ENCODE measurements at regions not wholly inside any gene's neighbourhood (a gene's known extent, or its start where the extent isn't known, plus 50 kb on each side); places are given as distances from the start of the nearest gene placed in this dataset.
"Not testable (repeated sequence)": the region's sequence is repeated elsewhere in the genome, so short reads cannot be mapped to it uniquely, and the experiment has no call there.

DNA sequence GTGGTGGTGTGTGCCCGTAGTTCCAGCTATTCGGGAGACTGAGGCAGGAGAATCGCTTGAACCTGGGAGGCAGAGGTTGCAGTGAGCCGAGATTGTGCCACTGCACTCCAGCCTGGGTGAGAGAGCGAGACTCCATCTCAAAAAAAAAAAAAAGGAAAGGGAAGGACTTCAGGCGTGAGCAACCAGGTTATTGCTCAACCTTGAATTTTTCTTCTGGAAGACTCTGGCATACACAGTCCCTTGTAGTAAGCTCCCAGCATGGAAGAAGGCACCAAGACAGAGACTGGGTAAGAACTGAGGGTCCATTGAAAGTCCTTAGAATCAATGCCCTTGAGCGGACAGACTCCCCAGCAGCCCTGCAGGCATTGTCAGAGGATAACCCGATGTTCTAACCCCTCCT, 75.0 kb downstream of the C9orf50 start:
- not testable (repeated sequence) for DNase-seq (ENCODE audit: low spot score)

DNA sequence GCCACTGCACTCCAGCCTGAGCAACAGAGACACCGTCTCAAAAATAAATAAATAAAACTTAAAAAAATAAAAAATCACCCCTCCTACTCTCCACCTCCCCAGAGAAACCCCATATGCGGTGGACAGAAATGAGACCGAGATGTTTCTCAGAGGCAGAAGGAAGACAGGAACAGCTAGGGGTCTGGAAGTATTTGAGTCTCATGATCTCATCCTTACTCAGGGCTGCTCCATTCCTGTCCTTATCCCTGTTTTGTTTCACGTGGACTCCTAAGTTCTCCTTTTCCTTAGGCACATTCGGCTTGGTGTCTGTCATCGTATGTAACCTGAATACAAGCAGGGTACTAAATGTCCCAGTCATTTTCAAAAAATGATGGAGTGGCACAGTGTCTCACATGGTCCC, 76.1 kb downstream of the C9orf50 start:
- no peak for DNase-seq (ENCODE audit: low spot score)

DNA sequence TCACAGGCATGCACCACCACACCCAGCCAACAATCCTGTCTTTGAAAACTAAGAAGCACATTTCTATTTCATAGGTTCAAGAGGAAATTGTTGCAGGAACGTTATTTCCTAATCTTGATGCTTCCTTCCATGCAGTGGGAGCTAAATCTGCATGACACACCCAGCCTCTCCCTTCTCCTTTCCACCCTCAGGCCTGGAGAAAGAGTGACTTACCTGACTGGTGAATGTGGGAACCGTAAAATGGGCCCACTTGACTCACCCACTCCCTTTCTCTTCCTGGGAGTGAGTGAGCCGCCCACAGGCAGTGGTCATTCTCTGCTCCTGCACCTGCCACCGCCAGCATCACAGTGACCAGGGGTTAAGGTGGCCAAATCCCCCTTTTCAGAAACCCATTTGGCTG, 78.2 kb downstream of the C9orf50 start:
- peak; percentile 23 for DNase-seq (ENCODE audit: low spot score)

DNA sequence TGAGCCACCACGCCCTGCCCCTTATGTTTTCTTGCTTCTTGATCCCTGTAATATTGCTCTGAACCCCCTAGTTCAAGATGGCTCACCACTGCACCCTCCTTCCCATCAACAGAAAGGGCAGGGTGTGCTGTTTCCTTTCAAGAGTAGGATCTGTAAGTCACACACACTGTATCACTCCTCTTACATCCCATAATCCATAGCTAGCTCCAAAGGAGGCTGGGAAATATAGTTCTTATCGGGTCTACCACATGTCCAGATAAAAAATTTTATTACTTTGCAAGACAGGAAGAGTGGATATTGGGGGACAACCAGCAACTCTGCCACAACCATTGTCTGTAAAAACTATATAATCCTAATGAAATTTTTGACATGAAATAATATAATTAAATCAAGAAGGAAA, 79.6 kb downstream of the C9orf50 start:
- DNase-seq (ENCODE audit: low spot score) = no peak

DNA sequence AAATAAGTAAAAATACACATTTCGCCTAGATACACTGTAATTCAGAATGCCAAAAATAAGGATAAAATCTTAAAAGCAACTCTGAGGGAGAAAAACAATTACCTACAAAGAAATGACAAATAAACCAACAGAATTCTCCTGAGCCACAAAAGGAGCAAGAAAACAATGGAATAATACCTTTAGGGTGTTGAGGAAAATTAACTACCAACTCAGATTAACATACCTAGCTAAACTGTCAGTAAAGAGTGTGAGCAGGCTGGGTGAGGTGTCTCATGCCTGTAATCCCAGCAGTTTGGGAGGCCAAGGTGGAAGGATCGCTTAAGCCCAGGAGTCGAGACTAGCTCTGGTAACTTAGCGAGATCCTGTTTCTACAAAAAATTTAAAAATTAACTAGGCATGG, 81.5 kb downstream of the C9orf50 start:
- no peak for DNase-seq (ENCODE audit: low spot score)

DNA sequence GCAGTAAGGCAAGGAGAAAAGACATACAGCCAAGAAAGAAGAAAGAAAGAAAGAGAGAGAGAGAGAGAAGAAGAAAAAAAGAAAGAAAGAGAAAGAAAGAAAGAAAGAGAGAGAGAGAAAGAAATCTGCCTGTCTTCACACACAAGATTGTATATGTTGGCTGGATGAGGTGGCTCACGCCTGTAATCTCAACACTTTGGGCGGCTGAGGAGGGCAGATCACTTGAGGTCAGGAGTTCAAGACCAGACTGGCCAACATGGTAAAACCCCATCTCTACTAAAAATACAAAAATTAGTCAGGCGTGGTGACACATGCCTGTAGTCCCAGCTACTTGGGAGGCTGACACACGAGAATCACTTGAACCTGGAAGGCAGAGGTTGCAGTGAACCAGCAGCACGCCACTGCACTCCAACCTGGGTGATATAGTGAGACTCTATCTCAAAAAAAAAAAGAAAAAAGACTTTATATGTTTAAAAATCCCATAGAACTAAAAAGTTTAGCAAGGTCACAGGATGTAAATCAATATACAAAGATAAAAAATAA, 89.0 kb downstream of the C9orf50 start:
- DNase-seq (ENCODE audit: low spot score) = not testable (repeated sequence)

DNA sequence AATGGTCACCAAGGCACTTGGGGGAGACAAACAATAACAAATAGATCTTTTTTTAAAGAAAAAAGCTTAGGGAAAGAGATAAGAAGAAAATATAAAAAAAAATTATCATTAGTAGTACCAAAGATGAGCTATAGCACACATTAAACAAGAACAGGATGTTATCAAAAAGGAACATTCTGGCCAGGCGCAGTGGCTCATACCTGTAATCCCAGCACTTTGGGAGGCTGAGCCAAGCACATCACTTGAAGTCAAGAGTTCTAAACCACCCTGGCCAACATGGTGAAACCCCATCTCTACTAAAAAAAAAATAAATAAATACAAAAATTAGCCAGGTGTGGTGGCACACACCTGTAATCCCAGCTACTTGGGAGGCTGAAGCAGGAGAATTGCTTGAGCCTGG, 92.9 kb downstream of the C9orf50 start:
- DNase-seq (ENCODE audit: low spot score) = not testable (repeated sequence)

DNA sequence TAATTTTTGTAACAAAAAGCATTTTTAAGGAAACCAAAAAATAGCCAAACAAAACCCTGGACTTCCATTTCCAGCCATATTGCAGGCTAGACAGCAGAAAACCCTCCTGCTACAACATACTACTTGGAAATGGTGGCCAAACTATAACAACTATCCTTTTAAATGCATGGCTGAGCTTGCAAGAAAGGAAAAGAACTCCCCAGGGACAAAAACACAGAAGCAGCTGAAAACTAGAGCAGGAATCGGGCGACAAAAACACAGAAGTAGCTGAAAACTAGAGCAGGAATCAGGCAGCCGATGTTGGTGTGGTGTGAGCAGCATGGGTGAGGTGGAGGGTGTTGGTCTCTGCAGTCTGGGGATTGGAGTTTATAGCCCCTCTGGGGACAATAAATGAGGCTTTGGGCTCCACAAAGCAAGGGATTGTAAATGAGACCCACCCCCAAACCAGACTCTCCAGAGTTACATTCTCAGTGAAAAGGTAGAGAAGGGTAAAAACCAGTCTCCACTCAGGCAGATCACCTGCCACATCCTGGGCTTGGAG, 95.2 kb downstream of the C9orf50 start:
- no peak for DNase-seq (ENCODE audit: low spot score)

DNA sequence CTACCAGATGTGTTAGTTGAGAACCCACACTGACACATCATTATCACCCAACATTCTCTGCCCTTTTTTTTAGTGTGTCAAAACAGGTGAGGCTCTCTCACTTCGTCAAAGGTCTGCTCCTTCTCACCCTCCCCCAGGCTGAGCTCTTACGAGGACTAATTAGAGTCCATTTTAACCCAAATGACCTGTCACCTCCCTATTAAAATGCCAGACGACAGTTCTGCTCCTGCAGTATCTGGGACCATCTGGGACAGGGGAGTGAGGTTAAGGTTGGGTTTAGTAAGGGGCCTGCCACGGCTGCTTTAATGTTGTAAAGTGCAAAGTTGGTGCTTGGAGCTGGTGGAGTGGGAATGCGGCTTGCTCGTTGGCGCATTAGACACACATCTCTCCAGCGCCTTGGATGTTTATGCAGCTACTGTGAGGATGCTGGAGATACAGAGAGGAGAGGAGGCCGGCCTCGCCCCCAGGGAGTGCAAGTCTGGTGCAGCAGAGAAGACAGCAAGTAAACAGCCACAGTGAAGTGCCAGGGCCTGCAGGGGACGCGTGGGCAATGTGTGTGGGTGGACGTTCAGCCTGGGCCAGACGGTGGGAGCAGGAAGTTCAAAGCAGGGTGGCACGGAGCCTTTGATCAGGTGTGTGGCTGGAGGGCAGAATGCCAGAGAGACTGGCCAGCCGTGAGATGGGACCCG, 96.2 kb downstream of the C9orf50 start:
- DNase-seq (ENCODE audit: low spot score) = no peak

DNA sequence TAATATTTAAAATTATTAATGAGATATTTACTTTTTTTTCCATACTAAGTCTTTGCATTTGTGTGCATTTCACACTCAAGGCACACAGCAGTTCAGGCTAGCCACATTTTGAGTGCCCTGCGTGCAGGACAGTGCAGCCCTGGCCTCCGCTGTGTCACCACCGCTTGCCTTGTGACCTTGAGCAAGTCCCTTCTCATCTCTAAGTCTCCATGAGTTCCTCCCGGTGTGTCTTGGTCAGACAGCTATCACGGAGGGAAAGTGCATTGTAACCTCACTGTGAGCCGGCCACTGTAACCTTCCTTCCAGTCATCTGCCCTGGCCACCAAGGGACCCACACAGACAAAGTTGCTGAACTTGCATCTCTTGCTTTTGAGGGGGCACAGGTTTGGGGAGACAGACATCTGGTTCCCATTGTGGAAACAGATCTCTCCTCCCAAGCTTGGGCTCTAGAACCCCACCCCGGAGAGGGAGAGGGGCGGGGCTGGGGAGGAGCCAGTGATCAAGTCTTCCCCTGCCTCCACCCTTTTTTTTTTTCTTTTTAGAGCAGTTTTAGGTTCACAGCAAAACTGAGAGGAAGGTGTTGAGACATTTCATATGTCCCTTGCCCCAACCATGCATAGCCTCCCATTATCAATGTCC, 96.8 kb downstream of the C9orf50 start:
- DNase-seq (ENCODE audit: low spot score) = no peak

DNA sequence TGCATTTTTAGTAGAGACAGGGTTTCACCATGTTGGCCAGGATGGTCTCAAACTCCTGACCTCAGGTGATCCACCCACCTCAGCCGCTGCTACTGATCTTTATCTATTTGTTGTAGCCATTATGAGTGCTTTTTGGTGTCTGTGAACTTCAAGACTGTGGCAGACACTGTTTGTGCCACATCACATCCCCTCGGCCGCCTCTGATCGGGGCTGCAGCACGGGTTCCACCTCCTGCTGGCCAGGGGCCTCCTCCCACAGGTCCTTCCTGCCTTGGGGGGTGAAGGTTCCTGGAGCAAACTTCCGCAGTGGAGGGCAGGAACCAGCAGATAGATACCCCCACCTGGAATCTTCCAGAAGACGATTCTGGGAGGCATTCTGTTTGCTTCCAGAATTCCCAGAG, 98.5 kb downstream of the C9orf50 start:
- DNase-seq (ENCODE audit: low spot score) = no peak

DNA sequence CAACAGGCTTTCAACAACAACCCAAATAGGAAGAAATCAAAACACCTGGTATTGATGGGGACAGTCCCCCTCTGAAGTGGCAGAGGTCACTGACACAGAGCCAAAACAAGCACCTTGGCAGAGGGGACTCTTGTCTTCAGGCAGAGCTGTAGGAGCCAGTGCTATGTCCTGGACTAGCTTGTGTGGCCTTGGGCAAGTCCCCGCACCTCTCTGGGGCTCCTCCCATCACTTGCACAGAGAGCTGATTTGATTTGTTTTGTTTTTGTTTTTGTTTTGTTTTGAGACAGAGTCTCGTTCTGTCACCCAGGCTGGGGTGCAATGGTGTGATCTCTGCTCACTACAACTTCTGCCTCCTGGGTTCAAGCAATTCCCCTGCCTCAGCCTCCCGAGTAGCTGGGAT, 100.8 kb downstream of the C9orf50 start:
- DNase-seq (ENCODE audit: low spot score) = no peak

DNA sequence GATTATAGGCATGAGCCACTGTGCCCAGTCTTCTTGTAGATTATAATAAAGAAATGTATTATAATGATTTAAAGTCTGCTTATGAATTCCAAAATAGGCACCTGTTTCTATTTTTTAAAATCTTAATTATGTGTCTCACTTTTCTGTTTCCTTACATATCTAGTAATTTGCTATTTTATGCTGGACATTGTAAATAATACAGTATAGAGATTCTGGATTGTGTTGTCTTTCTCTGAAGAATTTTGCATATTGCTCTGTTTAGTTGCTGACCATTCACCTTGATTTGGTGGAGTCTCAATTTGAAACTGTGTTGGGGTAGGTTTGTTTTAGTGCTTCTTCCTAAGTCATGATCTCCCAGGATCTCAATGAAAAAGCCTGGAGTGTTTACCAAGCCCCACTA, 102.8 kb downstream of the C9orf50 start:
- DNase-seq (ENCODE audit: low spot score) = no peak

DNA sequence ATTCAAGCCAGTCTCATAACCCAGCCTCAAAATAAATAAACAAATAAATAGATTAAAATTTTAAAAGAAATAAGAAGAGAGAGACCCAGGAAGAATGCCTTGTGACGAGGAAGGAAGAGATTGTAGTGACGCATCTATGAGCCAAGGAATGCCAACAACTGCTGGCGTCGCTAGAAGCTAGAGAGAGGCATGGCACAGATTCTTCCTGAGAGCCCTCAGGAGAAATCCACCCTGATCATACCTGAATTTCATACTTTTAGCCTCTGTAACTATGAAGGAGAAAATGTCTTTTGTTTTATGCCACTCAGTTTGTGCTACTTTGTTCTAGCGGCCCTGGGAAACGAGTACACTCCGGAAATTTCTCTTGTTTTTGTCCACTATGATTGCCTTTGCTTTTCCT, 103.9 kb downstream of the C9orf50 start:
- no peak for DNase-seq (ENCODE audit: low spot score)

DNA sequence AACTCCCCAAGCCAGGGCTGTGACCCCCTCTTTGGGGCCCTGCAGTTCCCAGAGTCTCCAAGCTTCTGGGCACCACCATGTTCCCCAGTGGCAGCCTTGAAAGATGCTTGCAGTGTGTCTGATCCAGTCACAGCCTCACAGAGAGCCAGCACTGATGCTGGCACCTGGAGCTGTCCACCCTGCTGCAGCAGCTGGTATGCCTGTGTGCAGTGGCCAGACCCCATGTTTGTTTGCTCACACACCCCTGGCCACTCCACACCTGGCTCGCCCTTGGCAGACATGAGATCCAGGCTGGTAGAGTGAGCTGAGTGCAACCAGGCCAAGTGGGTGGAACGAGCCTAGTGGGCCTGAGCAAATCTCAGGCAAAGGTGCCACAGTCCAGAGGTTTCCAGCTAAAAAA, 106.0 kb downstream of the C9orf50 start:
- DNase-seq (ENCODE audit: low spot score) = no peak

DNA sequence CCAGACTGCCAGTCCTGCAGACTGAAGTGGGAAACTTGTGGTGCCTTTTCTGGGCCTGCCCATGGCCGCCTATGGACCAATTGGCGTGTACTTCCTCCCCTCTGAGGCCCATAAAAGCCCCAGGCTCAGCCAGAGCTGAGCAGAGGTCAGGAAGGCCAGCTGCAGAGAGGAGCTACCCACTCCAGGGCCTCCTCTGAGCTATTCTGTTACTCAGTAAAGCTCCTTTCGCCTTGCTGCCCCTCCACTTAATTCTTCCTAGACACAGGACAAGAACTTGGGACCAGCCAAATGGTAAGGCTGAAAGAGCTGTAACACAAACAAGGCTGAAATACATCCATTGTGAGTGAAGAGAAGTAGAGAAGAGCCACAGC, 106.4 kb downstream of the C9orf50 start:
- DNase-seq (ENCODE audit: low spot score) = no peak

DNA sequence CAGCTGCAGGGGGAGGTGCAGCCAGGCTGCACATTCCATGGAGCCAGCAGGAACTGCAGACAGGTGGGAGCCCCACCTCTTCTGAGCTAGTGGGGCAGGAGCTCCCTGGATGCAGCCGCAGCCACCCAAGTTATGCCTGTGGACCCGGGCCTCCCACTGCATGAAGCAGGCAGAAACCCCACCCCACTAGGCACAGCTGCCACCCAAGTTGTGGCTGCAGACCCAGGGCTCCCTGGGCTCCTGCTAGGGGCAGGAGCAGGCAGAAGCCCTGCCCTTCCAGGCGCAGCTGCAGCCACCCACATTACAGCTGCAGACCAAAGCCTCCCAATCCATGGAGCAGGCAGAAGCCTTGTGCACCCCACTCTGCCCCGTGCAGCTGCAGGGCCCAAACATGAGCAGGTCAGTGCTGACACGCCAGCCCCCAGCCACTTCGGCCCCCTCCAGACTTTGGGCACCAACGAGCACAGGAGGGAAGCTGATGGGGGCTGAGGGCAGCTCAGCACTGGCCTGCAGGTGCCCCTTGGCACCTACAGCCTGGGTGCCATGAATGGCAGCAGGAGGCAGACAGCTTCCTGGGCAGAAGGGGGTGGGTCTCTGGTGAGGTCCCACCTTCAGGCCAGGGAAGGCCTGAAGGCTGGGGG, 106.9 kb downstream of the C9orf50 start:
- no peak for DNase-seq (ENCODE audit: low spot score)

DNA sequence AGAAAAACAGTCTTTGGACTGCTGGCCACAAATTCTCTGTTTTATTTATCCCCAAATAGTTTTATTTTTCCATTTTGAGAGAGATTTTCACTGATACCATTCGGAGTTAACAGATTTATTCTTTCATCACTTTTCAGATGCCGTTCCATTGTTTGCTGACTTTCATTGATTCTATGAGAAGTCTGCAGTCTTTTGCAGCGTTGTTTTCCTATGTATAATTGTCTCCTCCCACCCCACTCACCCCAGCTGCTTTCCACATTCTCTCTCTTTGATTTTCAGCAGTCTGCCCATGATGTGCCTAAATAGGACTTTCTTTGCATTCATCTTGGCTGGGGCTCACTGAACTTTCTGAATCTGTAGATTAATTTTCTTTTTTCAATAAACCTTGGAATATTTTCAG, 107.6 kb downstream of the C9orf50 start:
- no peak for DNase-seq (ENCODE audit: low spot score)

DNA sequence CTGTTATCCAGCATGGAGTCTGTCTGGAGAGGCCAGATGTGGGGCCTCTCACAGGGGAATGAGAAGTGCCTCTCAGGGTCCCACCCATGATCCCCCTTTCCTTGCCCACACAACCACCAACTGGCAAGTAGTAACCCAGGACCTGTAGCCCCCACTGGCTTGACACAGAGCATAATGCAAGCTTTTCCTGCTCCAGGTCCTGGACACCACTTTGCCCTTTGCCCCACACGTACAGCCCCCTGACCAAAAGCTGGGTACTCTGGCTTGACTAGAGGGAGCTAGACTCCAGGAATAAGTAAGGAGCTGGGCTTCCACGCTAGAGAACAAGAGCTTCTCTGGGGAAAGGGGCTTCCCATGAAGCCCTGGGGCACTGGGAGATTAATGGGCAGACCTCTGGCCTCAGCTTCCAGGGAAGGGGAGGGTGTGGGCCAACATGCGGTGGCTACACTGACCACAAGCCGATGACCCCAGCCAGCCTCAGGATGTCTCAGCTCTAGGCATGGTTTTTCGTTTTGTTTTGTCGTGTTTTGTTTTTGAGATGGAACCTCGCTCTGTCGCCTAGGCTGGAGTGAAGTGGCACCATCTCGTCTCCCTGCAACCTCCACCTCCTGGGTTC, 109.5 kb downstream of the C9orf50 start:
- DNase-seq (ENCODE audit: low spot score) = no peak

DNA sequence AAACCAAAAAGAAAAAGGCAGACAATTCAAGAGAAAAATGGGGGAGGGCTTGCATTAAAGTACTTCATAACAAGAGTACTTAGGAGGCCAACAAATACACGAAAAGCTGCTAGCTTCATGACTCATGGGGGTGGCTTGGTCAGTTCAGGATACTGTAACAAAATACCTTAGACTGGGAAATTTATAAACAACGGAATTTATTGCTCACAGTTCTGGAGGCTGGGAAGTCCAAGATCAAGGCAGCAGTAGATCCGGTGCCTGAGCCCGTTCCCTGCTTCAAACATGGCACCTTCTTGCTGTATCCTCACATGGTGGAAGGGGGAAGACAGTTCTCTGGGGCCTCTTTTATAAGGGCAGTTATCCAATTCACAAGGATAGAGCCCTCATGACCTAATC, 111.4 kb downstream of the C9orf50 start:
- peak; percentile 49 for DNase-seq (ENCODE audit: low spot score)

DNA sequence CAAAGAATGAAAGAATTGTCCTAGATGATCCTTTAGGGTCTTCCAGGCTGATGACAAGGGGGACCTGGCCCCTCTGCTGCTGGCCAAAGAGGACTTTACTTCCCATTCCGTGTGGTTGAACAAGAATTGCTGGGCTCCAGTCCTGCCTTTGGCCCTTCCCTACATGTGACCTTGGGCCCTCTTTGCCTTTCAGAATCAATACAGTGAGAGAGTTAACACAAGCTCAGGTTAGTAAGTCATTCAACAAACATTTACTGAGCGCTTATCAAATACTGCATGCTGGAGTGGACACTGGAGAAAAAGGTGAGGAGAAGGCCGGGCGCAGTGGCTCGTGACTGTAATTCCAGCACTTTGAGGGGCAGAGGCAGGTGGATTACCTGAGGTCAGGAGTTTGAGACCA, 113.1 kb downstream of the C9orf50 start:
- no peak for DNase-seq (ENCODE audit: low spot score)

DNA sequence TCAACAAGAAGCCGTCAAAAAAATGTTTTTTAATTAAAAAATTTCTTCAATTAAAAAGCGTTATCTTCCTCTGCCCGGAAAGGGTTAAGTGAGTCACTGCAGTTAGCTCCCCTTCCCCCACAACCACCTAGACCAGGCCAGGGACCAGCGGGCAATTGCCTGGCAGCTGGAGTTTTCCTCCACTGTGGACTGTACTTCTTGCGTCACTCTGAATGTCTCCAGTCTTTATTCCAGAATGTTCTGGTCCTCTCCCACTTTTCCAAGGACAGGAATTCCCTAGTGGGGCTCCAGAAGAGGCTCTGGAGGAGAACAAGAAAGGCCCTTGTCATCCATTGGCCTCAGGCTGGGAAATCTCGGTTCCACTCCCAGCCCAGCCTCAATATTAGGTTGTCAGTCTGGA, 114.0 kb downstream of the C9orf50 start:
- DNase-seq (ENCODE audit: low spot score) = no peak

DNA sequence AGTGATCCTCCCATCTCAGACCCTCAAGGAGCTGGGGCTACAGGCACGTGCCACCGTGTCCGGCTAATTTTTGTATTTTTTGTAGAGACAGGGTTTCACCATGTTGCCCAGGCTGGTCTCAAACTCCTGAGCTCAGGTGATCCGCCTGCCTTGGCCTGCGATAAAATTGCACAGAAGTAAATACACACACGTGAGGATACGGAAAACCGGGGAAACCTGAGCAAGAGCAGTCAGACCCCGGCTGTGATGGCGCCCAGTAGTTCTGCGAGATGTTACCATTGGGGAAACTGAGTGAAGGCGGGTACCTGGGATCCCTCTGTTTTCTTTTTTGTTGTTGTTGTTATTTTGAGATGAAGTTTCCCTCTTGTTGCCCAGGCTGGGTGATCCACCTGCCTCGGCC, 114.9 kb downstream of the C9orf50 start:
- no peak for DNase-seq (ENCODE audit: low spot score)
